ENCODE measurements at regions not wholly inside any gene's neighbourhood (a gene's known extent, or its start where the extent isn't known, plus 50 kb on each side); places are given as distances from the start of the nearest gene placed in this dataset.
A peak's percentile ranks its signal among the peaks of the same experiment; 100 is the strongest.

GRCh38 chrX:148080593-148080992 is 99.5 kb downstream of the FMR1NB start:
- Mint-ChIP-seq H3K9me3 (ENCODE audit: unreplicated experiment) (no peaks in the 10 kb centered on the region), H3K27ac (ENCODE audit: unreplicated experiment) (no peak overlapping the region), H3K27me3 (ENCODE audit: low read depth, unreplicated experiment) (no peaks in the 10 kb centered on the region), H3K36me3 (ENCODE audit: low read depth, unreplicated experiment) (no peaks in the 10 kb centered on the region), H3K4me3 (ENCODE audit: unreplicated experiment) (no peak overlapping the region), H3K4me1 (ENCODE audit: low read depth, unreplicated experiment) (peaks cover 4% of the 10 kb centered on the region)
- Histone ChIP-seq H2AFZ (ENCODE audit: low read depth, low read length) (no peak overlapping the region), H3K4me2 (ENCODE audit: low read length) (no peak overlapping the region), H4K20me1 (ENCODE audit: insufficient read depth, low read length) (no peaks in the 10 kb centered on the region), H3K27ac (ENCODE audit: low read depth, low read length) (no peak overlapping the region), H3K9ac (ENCODE audit: low read length) (no peak overlapping the region), H3K4me3 (ENCODE audit: insufficient read depth, low read depth, low read length) (no peak overlapping the region), H3K4me1 (ENCODE audit: insufficient read depth, low read length) (no peaks in the 10 kb centered on the region), H3K79me2 (ENCODE audit: insufficient read depth, low read length) (no peaks in the 10 kb centered on the region), H3K27me3 (ENCODE audit: insufficient read depth, low read length) (no peaks in the 10 kb centered on the region), H3K36me3 (ENCODE audit: insufficient read depth, low read length) (no peaks in the 10 kb centered on the region), H3K9me3 (ENCODE audit: insufficient read depth, low read depth, low read length) (no peaks in the 10 kb centered on the region)
- DNase-seq (ENCODE audit: low read depth) (no peak), FAIRE-seq (no peak)
- TF ChIP-seq CTCF (IDR thresholded peaks at IDR 0.05; ENCODE audit: insufficient read depth, low read depth, low read length) (no peak), EZH2 (IDR thresholded peaks at IDR 0.05; ENCODE audit: insufficient read depth, low read length) (no peak)

- Histone ChIP-seq H3K9me3 (ENCODE audit: insufficient read depth, low read depth, low read length) (no peaks in the 10 kb centered on the region), H3K79me2 (ENCODE audit: insufficient read depth, low read length) (no peaks in the 10 kb centered on the region), H3K9ac (ENCODE audit: low read length) (no peak overlapping the region), H3K4me1 (ENCODE audit: insufficient read depth, low read length) (no peaks in the 10 kb centered on the region), H3K36me3 (ENCODE audit: insufficient read depth, low read length) (no peaks in the 10 kb centered on the region), H2AFZ (ENCODE audit: low read depth, low read length) (no peak overlapping the region), H3K27ac (ENCODE audit: low read depth, low read length) (no peak overlapping the region), H3K27me3 (ENCODE audit: insufficient read depth, low read length) (no peaks in the 10 kb centered on the region), H4K20me1 (ENCODE audit: insufficient read depth, low read length) (no peaks in the 10 kb centered on the region), H3K4me3 (ENCODE audit: insufficient read depth, low read depth, low read length) (no peak overlapping the region), H3K4me2 (ENCODE audit: low read length) (no peak overlapping the region)
- Mint-ChIP-seq H3K27me3 (ENCODE audit: low read depth, unreplicated experiment) (no peaks in the 10 kb centered on the region), H3K4me1 (ENCODE audit: low read depth, unreplicated experiment) (peaks cover 4% of the 10 kb centered on the region), H3K27ac (ENCODE audit: unreplicated experiment) (no peak overlapping the region), H3K9me3 (ENCODE audit: unreplicated experiment) (no peaks in the 10 kb centered on the region), H3K36me3 (ENCODE audit: low read depth, unreplicated experiment) (no peaks in the 10 kb centered on the region), H3K4me3 (ENCODE audit: unreplicated experiment) (no peak overlapping the region)
- FAIRE-seq, result peak; percentile 37
- DNase-seq (ENCODE audit: low read depth), result no peak
- TF ChIP-seq EZH2 (IDR thresholded peaks at IDR 0.05; ENCODE audit: insufficient read depth, low read length) (no peak), CTCF (IDR thresholded peaks at IDR 0.05; ENCODE audit: insufficient read depth, low read depth, low read length) (no peak)
Observed at GRCh38 chrX:148084611-148085010, 103.5 kb downstream of the FMR1NB start.

GRCh38 chrX:148120151-148120550 is 139.0 kb downstream of the FMR1NB start:
- no peak for TF ChIP-seq EZH2 (IDR thresholded peaks at IDR 0.05; ENCODE audit: insufficient read depth, low read length)
- TF ChIP-seq CTCF (IDR thresholded peaks at IDR 0.05; ENCODE audit: insufficient read depth, low read depth, low read length), result no peak
- no peak overlapping the region for H3K4me3 Mint-ChIP-seq (ENCODE audit: unreplicated experiment)
- Histone ChIP-seq H3K27me3 (ENCODE audit: insufficient read depth, low read length) (no peaks in the 10 kb centered on the region), H2AFZ (ENCODE audit: low read depth, low read length) (no peak overlapping the region), H3K4me3 (ENCODE audit: insufficient read depth, low read depth, low read length) (no peak overlapping the region), H3K36me3 (ENCODE audit: insufficient read depth, low read length) (no peaks in the 10 kb centered on the region), H3K4me2 (ENCODE audit: low read length) (no peak overlapping the region), H3K4me1 (ENCODE audit: insufficient read depth, low read length) (no peaks in the 10 kb centered on the region), H3K9me3 (ENCODE audit: insufficient read depth, low read depth, low read length) (no peaks in the 10 kb centered on the region), H3K27ac (ENCODE audit: low read depth, low read length) (no peak overlapping the region), H3K79me2 (ENCODE audit: insufficient read depth, low read length) (no peaks in the 10 kb centered on the region), H4K20me1 (ENCODE audit: insufficient read depth, low read length) (no peaks in the 10 kb centered on the region), H3K9ac (ENCODE audit: low read length) (no peak overlapping the region)
- FAIRE-seq, result peak; percentile 71
- DNase-seq (ENCODE audit: low read depth), result no peak
- H3K27ac Mint-ChIP-seq (ENCODE audit: unreplicated experiment), result no peak overlapping the region
- no peaks in the 10 kb centered on the region for H3K27me3 Mint-ChIP-seq (ENCODE audit: low read depth, unreplicated experiment)
- H3K4me1 Mint-ChIP-seq (ENCODE audit: low read depth, unreplicated experiment), result no peaks in the 10 kb centered on the region
- no peaks in the 10 kb centered on the region for H3K36me3 Mint-ChIP-seq (ENCODE audit: low read depth, unreplicated experiment)
- H3K9me3 Mint-ChIP-seq (ENCODE audit: unreplicated experiment), result no peaks in the 10 kb centered on the region
